ENCODE measurements at regions not wholly inside any gene's neighbourhood (a gene's known extent, or its start where the extent isn't known, plus 50 kb on each side); places are given as distances from the start of the nearest gene placed in this dataset.
A peak's percentile ranks its signal among the peaks of the same experiment; 100 is the strongest.

DNA sequence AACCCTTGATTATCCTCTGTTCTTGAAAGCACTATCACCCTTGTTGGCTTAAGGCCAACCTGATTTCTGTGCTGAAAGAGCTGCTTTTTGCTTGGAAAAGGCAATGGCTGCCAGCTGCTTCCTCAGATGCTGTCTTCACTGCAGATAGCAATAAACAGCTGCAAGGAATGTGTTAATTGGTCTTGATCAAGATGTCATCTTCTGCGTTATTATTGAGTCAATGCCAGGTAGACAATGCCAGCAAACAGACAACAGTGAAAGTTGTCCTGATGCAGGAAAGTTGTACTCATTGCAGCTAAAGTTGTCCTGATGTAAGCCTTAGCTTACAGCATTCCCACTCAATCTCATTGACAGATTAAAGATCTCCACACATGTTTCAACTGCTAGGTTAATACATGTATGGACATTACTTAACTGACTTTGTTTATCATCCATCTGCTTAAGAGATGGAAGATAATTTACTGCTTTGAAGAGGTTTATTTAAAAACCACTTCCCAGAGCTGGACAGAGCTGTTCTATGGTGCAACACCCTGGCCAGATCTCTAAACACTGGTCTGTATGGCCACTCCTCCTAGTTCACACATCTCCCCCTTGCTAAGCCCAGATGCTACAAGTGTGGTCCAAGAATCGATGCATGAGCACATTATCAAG is 251.0 kb upstream of the MCTP2 start:
- TF ChIP-seq, protein P1, sequence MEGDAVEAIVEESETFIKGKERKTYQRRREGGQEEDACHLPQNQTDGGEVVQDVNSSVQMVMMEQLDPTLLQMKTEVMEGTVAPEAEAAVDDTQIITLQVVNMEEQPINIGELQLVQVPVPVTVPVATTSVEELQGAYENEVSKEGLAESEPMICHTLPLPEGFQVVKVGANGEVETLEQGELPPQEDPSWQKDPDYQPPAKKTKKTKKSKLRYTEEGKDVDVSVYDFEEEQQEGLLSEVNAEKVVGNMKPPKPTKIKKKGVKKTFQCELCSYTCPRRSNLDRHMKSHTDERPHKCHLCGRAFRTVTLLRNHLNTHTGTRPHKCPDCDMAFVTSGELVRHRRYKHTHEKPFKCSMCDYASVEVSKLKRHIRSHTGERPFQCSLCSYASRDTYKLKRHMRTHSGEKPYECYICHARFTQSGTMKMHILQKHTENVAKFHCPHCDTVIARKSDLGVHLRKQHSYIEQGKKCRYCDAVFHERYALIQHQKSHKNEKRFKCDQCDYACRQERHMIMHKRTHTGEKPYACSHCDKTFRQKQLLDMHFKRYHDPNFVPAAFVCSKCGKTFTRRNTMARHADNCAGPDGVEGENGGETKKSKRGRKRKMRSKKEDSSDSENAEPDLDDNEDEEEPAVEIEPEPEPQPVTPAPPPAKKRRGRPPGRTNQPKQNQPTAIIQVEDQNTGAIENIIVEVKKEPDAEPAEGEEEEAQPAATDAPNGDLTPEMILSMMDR (IDR thresholded peaks at IDR 0.05) = no peak
- no peak for TF ChIP-seq POLR2A (IDR thresholded peaks at IDR 0.05)
- no peaks in the 10 kb centered on the region for H3K36me3 ChIP-seq
- H3K27me3 ChIP-seq = no peaks in the 10 kb centered on the region
- no peaks in the 10 kb centered on the region for H3K4me1 ChIP-seq
- peak in 1 of 3 donors; percentile 56 for DNase-seq
- no peak overlapping the region for H3K4me3 ChIP-seq
- no peaks in the 10 kb centered on the region for H3K9me3 ChIP-seq
- H3K27ac ChIP-seq = peak overlapping the region in 1 of 4 donors; percentile 11

DNA sequence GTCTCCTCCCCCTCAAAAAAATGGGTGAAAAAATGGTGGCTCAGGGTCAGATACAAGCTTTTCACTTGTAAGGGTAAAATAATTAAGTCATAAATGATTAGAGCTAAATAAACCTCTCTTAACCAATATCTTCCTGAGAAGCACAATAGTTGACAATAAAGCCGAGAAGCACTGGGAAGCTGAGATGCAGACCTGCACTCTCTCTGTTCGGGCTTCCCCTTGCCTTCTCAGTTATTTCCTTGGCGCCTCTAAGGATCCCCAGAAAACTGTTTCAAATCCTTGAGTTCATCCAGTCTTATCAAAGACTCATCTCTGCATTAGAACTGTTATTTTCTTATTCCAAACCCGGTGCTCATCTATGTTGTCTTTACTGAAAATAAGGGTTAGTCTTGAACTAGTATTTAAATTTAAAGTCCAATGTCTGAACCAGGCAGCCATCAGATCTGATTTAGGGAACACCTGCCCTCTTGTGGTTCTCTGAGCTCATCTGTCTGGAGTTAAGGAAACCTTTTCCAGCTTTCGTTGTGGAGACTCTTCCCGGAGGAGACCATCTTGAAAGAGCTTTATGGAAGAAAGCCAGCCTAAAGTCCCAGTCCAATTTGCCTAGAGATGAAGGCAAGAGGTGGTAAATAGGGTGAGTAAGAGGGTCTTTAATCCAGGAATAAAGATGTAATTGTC is 256.4 kb upstream of the MCTP2 start:
- no peaks in the 10 kb centered on the region for H3K9me3 ChIP-seq
- no peak overlapping the region for H3K27ac ChIP-seq
- H3K4me1 ChIP-seq = no peaks in the 10 kb centered on the region
- no peaks in the 10 kb centered on the region for H3K36me3 ChIP-seq
- H3K27me3 ChIP-seq = no peaks in the 10 kb centered on the region
- TF ChIP-seq, protein P1 (IDR thresholded peaks at IDR 0.05) = peak in 3 of 6 experiments; percentile 16 to 34 (median 32)
- no peak for TF ChIP-seq POLR2A (IDR thresholded peaks at IDR 0.05)
- DNase-seq = no peak
- no peak overlapping the region for H3K4me3 ChIP-seq

DNA sequence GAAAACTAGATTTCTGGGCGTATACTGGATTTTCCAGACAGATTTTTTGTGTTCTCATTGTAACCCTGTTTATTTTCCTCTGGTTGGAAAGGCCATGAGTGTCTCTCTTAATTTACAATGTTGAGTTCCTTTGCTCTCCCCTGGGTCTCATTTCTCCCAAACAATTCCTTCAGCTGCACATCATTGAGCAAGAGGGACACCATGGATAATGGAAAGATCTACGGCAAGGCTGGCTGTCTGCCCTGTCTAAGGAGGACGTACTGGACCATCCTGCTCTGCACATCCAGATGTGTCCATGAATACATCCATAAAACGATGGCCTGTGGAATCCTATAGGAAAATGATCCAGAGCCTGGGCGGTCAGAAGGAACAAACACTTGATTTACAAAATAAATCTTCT is 258.1 kb upstream of the MCTP2 start:
- TF ChIP-seq, protein P1 (IDR thresholded peaks at IDR 0.05) = no peak
- no peak for TF ChIP-seq POLR2A (IDR thresholded peaks at IDR 0.05)
- H3K27ac ChIP-seq = no peak overlapping the region
- H3K4me1 ChIP-seq = no peaks in the 10 kb centered on the region
- no peak overlapping the region for H3K4me3 ChIP-seq
- no peaks in the 10 kb centered on the region for H3K9me3 ChIP-seq
- DNase-seq = peak in 1 of 3 donors; percentile 57
- H3K36me3 ChIP-seq = no peaks in the 10 kb centered on the region
- H3K27me3 ChIP-seq = no peaks in the 10 kb centered on the region

DNA sequence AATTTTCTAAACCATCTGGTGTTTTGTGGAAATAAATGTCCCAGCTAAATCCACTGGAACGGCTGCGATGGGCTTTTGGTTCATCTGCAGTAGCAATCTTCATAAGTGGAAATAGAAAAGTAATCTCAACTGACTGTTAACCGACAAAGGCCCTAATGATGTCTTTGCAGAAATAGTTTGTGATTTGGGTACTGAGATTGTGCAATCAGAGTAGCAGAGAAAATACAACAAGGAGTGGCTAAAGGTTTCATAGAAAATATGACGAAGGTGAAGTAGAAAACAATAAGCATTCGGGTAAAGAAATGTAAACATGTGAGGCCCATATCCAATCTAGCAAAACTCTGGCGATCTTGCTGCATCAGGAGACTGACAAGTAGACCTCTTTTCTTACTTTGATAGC is 262.6 kb upstream of the MCTP2 start:
- no peak overlapping the region for H3K4me3 ChIP-seq
- no peak for TF ChIP-seq POLR2A (IDR thresholded peaks at IDR 0.05)
- TF ChIP-seq, protein P1 (IDR thresholded peaks at IDR 0.05) = no peak
- no peaks in the 10 kb centered on the region for H3K27me3 ChIP-seq
- no peak overlapping the region for H3K27ac ChIP-seq
- H3K9me3 ChIP-seq = no peaks in the 10 kb centered on the region
- H3K36me3 ChIP-seq = no peaks in the 10 kb centered on the region
- no peaks in the 10 kb centered on the region for H3K4me1 ChIP-seq
- DNase-seq = no peak

DNA sequence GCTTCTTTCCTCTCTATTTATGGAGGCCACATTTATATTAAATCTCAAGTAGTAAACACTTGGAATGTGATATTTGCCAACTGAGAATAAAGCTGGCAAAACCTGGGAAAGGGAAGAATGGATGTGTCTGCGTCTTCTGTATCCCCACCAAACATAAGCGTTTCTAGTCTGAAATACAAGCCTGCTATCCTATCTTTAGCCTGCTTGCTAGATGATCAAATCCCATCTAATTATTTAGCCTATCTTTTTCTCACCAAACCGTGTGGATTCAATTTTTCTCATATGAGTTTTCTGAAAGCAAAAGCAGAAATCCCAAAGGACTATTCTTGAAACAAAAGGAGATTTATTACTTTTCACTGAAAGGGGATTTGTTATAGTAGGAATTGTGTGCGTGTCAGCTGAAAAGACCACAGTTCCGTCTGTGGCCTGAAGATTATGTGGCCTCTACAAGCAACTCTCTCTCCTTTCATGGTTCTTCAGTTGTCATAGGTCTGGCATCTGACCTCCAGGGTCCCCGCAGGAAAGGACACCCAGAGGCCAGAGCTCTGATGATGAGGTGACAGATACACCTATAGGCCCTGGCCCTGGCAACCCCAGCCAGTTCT is 266.0 kb upstream of the MCTP2 start:
- no peak for DNase-seq
- TF ChIP-seq, protein P1 (IDR thresholded peaks at IDR 0.05) = no peak
- no peak for TF ChIP-seq POLR2A (IDR thresholded peaks at IDR 0.05)

More for the DNA sequence above, 266.0 kb upstream of the MCTP2 start:
- no peak overlapping the region for H3K4me3 ChIP-seq
- H3K27ac ChIP-seq = no peak overlapping the region
- no peaks in the 10 kb centered on the region for H3K36me3 ChIP-seq
- H3K27me3 ChIP-seq = no peaks in the 10 kb centered on the region
- H3K4me1 ChIP-seq = no peaks in the 10 kb centered on the region
- no peaks in the 10 kb centered on the region for H3K9me3 ChIP-seq
